GM18858 (cell line): ENCODE measurements at regions not wholly inside any gene's neighbourhood (a gene's known extent, or its start where the extent isn't known, plus 50 kb on each side); places are given as distances from the start of the nearest gene placed in this dataset.

ENCODE experiments used
- ATAC-seq: cut with Tn5 transposase; IDR thresholded peaks from one replicate; pipeline ENCODE4 v1.9.1; 2021; ENCODE audit not compliant: unreplicated experiment

DNA sequence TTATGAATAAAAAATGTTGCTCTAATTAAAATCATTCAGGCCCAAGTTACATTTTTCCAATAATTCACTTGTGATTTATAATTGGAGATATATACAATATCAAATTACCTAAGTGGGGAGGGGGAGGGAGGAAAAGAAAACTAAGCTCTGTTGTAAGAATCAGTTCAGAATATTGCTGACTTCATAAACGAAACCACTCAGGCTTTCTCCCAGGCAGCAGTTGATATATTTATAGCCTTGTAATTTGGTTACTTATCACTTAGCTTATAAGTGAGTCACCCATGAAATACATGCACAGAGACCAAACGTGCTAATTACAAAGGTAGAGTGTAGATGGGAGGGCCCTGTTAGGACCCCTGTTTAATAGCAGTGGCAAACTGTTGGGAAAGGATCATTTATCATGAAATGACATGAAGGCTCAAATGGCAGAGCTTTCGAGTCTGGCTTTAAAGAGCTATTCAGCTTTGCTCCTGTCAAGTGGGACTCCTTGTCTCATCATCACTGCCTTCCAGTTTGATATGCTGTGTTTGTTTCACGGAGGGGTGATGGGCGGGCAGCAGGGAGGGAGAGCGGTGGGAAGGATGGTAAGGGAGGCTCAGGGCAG lies 105.6 kb upstream of the PGRMC2 start:
- ATAC-seq = peak; percentile 73

DNA sequence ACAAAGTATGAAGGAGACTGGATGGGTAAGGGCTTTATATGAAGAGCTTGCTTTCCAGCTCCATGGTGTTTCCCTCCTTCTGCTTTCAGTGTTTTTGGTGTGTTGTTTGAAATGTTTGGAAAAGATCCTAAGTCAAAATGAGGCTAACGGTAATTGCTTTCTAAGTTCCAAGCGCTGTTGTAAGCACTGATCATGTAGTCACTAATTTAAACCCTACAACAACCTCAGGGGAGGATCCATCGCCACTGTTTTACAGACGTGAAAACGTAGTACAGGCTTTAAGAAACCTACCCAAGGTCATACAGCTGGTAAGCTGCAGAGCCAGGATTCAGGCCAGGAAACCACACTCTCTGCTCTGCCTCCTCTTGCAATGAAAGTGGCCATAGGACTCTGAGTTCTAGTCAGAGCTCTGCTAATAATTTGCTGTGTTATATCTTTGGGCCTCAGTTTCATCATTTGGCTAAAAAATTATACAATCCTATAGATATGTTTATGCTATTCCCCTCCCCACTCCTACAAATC lies 102.9 kb upstream of the PGRMC2 start:
- no peak for ATAC-seq

DNA sequence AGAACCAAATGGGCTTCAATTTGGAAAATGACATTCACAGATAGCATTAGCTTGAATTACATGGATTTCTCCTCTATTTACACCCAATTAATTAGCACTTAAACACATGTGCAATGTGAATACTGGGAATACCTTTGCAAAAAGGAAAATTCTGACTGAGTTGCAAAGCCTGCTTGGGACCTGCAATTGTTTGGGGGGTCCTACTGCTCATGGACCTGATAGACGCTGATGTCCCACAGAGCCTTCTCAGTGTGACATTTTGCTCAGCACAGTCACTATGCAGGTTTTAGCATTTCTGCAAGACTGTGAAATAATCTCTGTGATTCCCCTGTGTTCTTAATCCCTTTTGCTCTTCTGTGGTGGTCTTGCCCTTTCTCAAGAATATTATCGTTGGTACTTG lies 101.2 kb upstream of the PGRMC2 start:
- ATAC-seq = no peak

DNA sequence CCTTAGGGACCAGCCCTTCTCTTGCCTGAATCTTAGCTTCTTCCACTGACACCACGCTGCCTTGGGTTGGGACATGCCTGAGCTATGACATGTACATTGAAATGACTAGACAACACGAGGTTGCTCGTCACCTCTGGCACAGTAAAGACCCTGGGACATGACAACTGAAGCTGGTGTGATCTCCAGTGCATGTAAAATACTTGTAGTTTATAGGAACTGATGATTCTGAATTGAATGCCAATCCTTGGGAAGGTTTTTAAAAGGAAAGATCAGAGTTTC lies 100.7 kb upstream of the PGRMC2 start:
- ATAC-seq = no peak

DNA sequence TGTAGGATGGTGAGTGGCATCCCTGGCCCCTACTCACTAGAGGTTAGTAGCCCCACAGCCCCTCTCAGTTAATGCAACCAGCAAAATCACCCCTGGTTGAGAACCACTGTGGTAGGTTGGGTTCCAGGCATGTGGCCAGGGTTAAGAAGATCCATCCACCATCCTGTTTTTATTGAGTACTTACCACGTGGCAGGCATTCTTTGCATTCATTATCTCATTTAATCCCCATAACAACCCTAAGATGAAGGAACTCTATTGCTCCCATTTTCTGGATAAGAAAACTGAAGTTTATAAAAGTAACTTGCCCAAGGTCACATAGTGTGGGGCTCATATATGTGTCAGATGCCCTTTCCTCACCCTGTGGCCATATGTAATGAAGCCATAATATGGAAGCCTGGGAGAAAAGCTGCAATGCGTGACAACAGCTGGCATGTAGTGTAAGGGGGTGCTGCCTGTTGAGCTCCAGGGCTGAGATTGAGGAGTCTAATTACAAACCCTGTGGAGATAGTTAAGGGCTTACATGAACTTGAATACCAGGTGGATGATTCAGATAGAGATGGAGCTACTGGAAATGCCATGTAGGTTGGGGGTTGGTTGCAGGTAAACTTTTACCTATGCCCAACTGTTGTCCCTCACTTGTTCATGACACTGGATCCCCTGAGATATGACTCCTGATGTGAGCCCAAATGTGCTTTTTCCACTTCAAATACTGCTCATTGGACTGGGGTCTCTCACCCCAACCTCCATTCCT lies 100.2 kb upstream of the PGRMC2 start:
- no peak for ATAC-seq

DNA sequence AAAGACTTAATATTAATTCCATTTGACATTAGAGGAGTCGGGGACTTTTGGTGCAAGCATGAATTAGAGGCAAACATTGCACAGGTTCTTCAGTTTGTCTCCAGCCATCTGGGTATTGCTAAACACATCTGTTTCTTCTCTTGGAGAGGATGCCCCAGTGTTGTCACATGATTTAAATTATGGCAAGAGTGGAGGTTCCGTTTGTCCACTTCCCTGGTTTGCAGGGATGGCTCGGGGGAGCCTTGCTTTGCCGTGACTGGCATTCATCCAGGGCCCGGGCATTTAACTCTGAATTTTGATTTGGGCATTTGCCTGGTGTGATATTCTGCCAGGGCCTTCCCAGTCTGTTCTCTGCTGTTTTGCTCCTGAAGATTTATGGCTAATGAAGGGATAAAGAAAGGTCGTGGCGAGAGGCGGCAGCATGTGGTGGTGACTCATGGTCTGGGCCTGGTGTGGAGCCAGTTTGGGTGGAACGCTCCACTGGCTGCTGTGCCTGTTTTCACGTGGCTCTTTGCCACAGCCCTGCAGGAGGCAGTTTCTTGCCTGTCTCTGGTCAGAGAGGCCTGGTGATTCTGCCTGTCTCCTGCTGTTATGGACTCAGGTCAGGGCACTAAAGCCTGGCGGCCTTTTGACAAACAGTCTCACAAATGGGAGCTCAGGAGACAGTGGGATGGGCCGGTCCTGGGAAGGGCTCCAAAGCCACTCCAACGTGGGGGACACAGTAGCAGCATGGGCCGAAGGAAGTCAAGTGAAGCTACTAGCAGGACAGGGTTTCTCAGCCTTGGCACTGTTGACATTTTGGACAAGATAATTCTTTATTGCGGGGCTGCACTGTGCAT lies 99.4 kb upstream of the PGRMC2 start:
- no peak for ATAC-seq

DNA sequence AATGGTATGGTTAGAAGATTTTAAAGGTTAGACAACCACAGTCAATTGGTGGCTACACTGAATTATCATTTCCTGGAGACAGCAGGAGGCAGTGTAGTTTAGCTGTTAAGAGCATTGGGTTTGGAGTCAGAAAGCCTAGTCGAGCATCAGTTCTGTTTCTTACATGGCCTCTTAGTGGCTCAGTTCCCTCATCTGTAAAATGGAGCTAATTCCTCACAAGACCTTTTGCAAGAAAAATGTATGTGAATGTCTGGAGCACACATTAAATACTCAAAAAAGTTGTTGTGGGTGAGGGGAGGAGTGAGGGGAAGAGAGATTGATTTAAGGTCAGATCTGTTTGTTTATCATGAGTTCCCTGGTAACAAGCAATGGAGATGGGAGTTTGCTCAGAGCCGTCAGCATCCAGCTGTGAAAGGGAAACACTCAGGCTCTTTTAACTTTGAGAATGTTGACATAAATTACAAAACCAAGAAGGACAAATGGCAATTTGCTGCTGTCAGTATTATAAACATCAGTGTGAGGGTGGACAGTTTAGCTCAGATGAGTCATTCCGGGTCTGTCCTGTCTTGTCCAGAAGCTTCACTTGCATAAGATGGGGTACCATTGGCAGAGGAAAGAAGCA lies 98.2 kb upstream of the PGRMC2 start:
- ATAC-seq = no peak

DNA sequence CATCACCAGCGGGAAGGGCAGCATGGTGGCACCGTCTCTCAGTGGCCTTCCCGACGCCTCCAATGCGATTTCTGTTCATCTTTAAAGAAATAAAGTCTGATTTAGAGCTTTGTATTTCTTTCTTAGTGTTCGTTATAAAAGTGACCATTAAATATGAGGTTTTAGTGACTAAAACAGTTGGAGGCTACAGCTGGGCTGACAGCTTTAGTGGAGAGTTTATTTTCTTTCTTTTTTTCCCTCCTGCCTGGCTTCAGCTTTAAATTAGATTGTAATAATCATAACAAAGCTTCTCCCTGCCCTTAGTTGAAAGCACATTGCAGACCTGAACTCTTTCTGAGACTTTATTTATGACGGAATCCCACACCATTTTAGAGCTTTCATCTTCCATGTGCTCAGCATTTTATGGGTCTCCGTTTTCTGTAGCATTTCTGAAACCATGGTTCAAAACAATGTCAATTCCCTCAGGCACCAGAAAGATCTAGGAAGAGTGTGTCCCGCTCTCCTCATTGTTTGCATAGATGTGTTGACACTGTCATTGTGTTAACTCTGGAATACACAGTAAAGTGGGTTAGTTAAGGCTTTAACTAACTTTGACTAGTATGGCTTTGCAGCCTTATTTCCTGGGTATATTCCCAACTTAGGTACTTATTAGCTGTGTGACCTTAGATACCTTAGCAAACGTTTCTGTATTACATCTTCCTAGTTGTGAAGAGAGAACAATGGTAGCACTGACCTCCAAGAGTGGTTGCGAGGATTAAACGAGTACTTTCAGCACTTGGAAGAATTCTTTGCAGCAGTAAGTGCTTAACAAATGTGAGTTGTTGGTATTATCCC lies 97.4 kb upstream of the PGRMC2 start:
- ATAC-seq = no peak

DNA sequence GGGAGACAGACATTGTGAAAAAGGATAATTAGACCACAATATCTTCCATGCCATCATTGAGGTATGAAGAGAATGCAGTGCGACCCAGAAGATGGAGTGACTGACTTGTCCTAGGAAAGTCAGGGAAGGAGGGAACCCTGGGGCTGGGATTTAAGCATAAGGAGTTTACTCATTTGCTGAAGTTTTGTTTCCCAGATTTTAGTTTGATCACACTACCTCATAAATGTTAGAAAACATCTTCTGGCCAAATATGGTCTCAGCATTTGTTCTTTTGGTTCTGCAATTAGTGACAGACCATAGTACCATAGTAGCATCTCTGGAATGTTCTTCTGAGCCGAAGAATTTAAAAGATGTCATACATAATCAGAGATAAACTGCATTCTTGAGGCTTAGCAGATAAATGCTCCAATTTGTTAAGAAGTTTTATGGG lies 96.5 kb upstream of the PGRMC2 start:
- ATAC-seq = no peak

DNA sequence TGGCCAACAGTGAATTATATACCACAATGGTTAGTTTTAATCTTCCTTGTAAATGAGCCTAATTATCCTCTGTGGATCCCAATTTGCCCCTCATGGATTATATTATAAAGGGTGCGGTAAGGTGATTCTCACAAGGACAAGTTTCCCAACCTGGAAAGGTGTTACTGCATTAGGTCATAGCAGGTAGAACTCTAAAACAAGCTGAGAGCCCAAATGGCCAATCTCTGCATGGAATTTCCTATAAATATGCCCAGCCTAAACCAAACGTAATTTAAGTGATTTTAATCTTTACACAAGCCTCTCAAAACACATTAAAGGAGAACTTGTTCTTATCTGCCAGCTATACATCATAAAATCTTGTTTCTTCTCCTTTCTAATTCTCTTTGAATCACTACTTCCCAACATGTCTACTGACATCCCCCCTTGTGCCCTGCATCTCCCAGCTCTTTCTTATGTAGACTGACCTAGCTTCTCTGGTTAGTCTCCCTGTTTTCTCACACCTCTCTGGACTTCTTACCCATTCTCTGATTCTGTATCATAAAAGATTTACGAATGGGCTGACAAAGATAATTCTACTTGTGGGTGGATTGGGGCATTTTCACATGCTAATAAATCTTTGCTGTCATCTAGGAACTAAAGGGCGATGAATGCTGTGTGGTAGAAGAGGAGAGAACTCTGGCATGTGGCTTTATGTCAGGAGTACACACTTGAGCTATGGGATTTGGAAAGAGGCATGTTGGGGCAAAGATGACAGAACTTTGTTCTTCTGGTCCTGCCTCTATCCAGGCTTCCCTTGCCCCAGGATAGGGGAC lies 94.3 kb upstream of the PGRMC2 start:
- ATAC-seq = no peak

DNA sequence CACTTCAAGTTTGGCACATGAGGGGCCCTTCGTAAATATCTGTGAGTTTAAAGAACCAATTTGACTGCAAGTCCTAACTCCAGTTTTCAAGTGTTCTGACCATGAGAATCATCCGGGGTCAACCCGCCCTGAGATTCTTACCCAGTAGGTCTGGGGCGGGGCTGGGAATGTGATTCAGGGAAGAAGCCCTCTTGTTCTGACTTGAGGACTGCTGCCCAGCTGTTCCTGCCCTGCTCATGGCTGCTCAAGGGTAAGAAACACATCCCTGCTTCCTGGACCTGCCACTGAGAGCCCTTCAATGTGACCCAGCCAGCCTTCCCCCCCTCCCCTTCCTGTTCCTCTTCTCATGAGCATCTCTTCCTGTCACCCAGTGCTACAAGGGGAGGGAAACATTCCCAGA lies 92.7 kb upstream of the PGRMC2 start:
- no peak for ATAC-seq

DNA sequence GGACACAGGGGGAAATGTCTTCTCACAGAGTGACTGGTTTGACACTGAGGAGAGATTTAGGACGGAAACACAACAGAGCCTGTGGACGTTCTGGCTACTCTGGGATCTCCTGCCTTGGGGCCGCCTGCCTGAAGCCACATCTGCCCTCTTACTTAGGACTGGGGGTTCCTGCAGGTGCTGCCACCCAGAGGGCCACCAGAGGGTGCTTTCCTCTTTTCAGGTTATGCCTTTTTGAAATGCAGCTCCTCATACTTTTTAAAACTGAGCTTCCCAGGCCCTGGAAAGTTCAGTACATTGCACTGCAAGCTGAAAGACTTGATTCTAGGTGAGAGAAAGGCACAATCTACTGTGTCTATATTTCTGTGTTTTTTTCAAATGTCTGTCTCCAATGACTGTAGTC lies 92.2 kb upstream of the PGRMC2 start:
- peak; percentile 40 for ATAC-seq

DNA sequence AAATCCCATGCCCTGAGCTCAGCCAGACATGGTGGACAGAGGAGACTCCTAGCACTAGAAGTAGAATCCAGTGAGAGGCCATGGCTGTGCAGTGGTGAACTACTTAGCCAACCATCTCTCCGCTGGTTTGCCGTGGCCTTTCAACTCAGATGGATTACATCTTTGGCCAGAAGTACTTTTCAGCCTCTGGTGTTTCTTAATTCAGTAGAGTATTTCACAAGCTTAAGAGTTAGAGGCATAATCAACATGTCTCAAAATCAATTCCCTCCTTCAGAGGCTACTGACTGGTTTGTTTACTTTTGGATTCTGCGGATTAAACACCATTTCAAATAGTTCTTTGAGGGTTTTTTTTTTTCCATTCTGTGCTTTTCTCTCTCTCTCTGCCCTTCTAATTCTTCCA lies 91.1 kb upstream of the PGRMC2 start:
- no peak for ATAC-seq

DNA sequence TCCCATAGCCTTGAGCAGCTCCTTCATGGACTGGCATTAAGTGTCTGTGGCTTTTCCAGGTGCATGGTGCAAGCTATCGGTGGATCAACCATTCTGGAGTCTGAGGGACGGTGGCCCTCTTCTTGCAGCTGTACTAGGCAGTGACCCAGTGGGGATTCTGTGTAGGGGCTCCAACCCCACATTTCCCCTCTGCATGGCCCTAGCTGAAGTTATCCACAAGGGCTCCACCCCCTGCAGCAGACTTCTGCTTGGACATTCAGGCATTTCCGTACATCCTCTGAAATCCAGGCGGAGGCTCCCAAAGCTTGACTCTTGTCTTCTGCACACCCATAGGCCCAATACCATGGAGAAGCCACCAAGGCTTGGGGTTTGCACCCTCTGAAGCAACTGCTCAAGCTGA lies 89.3 kb upstream of the PGRMC2 start:
- no peak for ATAC-seq

DNA sequence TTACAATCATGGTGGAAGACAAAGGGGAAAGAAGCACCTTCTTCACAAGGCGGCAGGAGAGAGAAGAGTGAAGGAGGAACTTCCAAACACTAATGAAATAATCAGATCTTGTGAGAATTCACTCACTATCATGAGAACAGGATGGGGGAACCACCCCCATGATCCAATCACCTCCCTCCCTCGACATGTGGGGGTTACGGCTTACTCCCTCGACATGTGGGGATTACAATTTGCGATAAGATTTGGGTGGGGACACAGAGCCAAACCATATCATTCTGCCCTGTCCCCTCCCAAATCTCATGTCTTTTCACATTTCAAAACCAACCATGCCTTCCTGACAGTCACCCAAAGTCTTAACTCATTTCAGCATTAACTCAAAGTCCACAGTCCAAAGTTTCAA lies 88.7 kb upstream of the PGRMC2 start:
- no peak for ATAC-seq

DNA sequence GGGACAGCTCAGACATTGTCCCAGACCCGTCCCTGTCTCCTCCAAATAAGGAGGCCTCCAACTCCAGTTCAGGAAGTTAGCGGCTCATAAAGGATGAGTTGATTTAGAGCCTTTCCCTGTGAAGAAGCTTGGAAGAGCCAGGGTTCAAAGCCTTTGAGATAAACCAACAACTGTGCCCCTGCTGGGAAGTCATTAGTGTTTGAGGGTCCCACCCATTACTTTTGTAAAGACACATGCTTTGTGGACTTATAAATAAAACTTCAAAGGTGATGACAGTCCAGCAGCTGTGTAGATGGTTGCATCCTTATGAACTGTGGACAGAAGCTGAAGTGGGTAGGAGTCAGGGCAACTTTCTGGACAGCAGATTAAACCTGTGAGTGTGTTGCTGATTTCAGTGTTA lies 86.0 kb upstream of the PGRMC2 start:
- no peak for ATAC-seq

DNA sequence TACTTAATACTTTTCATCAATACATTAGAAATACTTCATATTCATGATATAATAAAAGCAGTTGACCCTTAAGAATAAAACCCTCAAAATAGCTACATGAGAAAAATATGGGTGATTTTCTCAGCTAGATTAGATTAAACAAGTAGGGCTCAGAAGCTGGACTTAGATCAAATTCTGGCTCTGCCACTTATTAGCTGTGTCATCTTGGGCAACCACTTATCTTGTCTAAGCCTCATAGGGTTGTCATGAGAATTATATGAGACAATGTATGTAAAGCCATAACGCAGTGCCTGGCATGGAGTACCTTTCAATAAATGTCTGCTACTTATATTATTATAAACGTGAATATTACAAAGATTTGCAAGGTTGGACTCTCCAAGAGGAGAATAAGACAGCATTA lies 84.3 kb upstream of the PGRMC2 start:
- ATAC-seq = no peak

DNA sequence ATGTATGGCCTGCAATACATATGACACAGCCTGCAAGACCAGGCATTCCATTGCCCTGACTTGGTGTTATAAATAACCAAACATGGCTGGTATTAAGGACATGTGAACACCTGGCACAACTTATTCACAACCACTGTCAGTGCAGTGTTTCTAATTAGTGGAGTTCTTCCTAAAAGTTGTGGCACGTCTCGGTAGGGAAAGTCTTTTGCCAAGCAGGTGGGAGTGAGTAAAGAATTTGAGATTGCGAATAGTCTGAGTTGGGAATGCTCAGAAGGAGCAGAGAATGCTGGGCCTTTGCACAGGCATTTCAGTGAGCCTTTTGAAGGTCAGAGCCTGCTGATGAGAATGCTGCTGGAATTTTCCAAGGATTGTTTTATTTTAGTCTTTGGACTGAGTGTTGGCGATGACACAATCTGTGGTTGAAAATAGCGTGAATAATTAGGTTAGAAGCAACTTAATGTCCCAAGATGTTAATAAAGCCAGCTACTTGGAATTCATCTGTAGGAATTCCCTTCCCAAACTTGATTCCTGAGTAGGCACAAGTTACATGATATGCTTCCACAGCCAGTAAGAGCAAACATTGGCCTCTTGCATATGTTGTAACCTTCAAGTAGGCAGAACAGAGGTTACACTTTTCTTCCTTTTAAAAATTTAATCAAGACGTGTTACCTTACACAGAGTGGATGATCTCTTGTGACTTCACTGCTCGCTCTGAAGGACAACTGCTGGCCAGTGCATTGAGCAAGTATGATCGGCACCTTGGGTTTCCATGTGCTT lies 83.6 kb upstream of the PGRMC2 start:
- ATAC-seq = no peak

DNA sequence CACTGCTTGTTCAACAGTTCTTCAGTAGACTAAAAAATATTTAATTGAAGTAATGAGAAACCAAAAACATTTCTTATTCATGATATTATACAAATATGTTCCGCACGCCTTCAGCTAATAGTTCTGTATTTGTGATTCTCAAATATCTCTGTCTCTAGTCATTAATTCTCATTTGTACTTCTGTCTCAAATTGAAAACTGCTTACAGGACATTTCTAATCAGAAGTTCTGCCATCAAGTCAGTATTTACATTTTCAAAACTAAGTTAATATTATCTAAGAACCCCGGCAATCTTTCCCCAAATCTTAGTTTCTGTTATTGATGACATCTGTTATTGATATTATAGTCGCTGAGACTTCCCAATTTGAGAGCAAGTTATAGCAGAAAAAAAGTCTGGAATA lies 78.6 kb upstream of the PGRMC2 start:
- no peak for ATAC-seq
